Muscle layer of colon (tissue), 2 donors: ENCODE measurements at regions not wholly inside any gene's neighbourhood (a gene's known extent, or its start where the extent isn't known, plus 50 kb on each side); places are given as distances from the start of the nearest gene placed in this dataset.

Experiments used
- H3K27ac ChIP-seq: one replicate; pipeline ENCODE4 v1.7.0; 2013; ENCODE audit warnings: low read depth, mild to moderate bottlenecking, low read length, moderate library complexity
- H3K27me3 ChIP-seq, 2 donors: one replicate each; pipeline ENCODE4 v1.7.0; 2013; ENCODE audit warnings: low read length in 2 of 2, mild to moderate bottlenecking in 2 of 2; ENCODE audit not compliant: insufficient read depth in 2 of 2, control insufficient read depth in 1 of 2
- H3K36me3 ChIP-seq: one replicate; pipeline ENCODE4 v1.7.0; 2013; ENCODE audit warnings: mild to moderate bottlenecking, low read length; ENCODE audit not compliant: insufficient read depth
- H3K4me1 ChIP-seq: one replicate; pipeline ENCODE4 v1.7.0; 2013; ENCODE audit warnings: mild to moderate bottlenecking, low read length; ENCODE audit not compliant: insufficient read depth
- H3K4me3 ChIP-seq, 2 donors: one replicate each; pipeline ENCODE4 v1.7.0; 2013; ENCODE audit warnings: low read length in 2 of 2, low read depth in 1 of 2, mild to moderate bottlenecking in 1 of 2, moderate library complexity in 1 of 2
- H3K9ac ChIP-seq: one replicate; pipeline ENCODE4 v1.7.0; 2013; ENCODE audit warnings: low read length
- H3K9me3 ChIP-seq: one replicate; pipeline ENCODE4 v1.7.0; 2013; ENCODE audit warnings: mild to moderate bottlenecking, low read length
- donor health status: abdominal sarcoma.
- donor health status: Adenocarcinoma of cecum.

DNA sequence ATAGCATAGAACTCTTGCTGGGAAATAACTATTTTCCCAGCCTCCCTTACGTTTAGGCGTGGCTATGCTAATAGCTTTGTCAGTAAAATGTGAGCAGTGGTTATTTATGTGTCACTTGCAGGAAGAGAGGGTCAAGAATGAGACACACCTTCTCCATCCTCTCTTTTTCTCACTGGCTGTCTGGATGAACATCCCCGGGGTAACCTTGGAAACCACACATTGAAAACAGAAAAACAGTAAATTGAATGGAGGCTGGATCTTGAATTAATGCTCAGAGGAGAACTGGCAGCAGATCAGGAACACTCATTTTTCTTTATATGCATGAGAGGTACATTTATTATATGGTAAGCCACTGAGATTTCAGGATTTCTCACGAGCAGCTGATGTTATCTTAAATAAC, 127.6 kb downstream of the DNAJB9 start:
- Histone ChIP-seq H3K9ac (no peak overlapping the region), H3K36me3 (no peaks in the 10 kb centered on the region), H3K4me3 (no peak overlapping the region), H3K27me3 (no peaks in the 10 kb centered on the region), H3K27ac (no peak overlapping the region), H3K9me3 (no peaks in the 10 kb centered on the region), H3K4me1 (no peaks in the 10 kb centered on the region)

- Histone ChIP-seq H3K4me1 (no peaks in the 10 kb centered on the region), H3K9me3 (no peaks in the 10 kb centered on the region), H3K27me3 (no peaks in the 10 kb centered on the region), H3K27ac (no peak overlapping the region), H3K36me3 (no peaks in the 10 kb centered on the region), H3K4me3 (no peak overlapping the region), H3K9ac (no peak overlapping the region)
These were observed 141.9 kb downstream of the DNAJB9 start for GRCh38 chr7:108711611-108712010.

DNA sequence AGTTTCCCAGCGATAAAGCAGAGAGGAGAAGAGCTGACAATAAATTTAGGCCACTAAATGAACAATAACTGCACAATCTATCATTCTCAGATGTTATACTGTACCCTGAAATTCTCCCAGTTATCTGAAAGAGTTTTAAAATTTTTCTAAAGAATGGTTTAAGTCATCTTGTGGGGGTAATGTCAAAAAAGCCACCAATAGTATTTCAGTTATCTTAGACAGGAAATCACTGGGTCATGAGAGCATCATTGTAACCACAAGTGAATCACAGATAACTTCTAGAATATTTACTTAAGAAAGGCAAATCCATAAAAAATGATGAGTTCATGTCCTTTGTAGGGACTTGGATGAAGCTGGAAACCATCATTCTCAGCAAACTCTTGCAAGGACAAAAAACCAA, 147.1 kb downstream of the DNAJB9 start:
- H3K4me3 ChIP-seq: no peak overlapping the region
- H3K9me3 ChIP-seq: no peaks in the 10 kb centered on the region
- no peaks in the 10 kb centered on the region for H3K36me3 ChIP-seq
- no peaks in the 10 kb centered on the region for H3K4me1 ChIP-seq
- H3K9ac ChIP-seq: no peak overlapping the region
- H3K27ac ChIP-seq: no peak overlapping the region
- H3K27me3 ChIP-seq: no peaks in the 10 kb centered on the region

- H3K9ac ChIP-seq: no peak overlapping the region
- no peak overlapping the region for H3K27ac ChIP-seq
- H3K9me3 ChIP-seq: no peaks in the 10 kb centered on the region
- no peaks in the 10 kb centered on the region for H3K36me3 ChIP-seq
- H3K4me3 ChIP-seq: no peak overlapping the region
- H3K4me1 ChIP-seq: no peaks in the 10 kb centered on the region
- H3K27me3 ChIP-seq: no peaks in the 10 kb centered on the region
These were observed 148.1 kb downstream of the DNAJB9 start for GRCh38 chr7:108717781-108718180.

- no peaks in the 10 kb centered on the region for H3K4me1 ChIP-seq
- H3K4me3 ChIP-seq: no peak overlapping the region
- H3K9me3 ChIP-seq: no peaks in the 10 kb centered on the region
- H3K27ac ChIP-seq: no peak overlapping the region
- no peaks in the 10 kb centered on the region for H3K27me3 ChIP-seq
- H3K9ac ChIP-seq: no peak overlapping the region
- no peaks in the 10 kb centered on the region for H3K36me3 ChIP-seq
These were observed 150.0 kb downstream of the DNAJB9 start for GRCh38 chr7:108719631-108720030.

DNA sequence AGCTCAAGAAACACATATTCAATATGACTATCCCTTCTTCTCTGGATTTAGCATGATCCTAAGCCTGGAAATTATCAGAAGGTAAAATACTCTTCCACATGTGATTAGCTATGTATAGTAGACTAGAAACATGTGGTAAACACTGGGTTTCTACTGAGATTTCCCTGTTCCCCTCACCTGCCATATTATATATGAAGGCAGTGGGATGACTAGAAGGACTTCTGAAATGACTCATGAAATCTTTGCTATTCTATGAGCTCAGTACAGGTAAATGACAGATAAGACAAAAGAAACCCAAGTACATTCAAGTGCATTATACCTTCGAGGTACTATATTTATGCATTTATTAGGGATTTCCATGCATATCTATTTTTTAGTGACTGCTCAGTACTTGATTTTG, 152.9 kb downstream of the DNAJB9 start:
- no peak overlapping the region for H3K27ac ChIP-seq
- H3K9me3 ChIP-seq: no peaks in the 10 kb centered on the region
- no peak overlapping the region for H3K9ac ChIP-seq
- H3K4me3 ChIP-seq: no peak overlapping the region
- H3K4me1 ChIP-seq: no peaks in the 10 kb centered on the region
- H3K27me3 ChIP-seq: no peaks in the 10 kb centered on the region
- H3K36me3 ChIP-seq: no peaks in the 10 kb centered on the region

GRCh38 chr7:108723381-108723814, 153.7 kb downstream of the DNAJB9 start:
- Histone ChIP-seq H3K4me1 (no peaks in the 10 kb centered on the region), H3K27me3 (no peaks in the 10 kb centered on the region), H3K9me3 (no peaks in the 10 kb centered on the region), H3K4me3 (no peak overlapping the region), H3K9ac (no peak overlapping the region), H3K27ac (no peak overlapping the region), H3K36me3 (no peaks in the 10 kb centered on the region)

- Histone ChIP-seq H3K4me1 (no peaks in the 10 kb centered on the region), H3K9ac (no peak overlapping the region), H3K9me3 (no peaks in the 10 kb centered on the region), H3K27ac (no peak overlapping the region), H3K27me3 (no peaks in the 10 kb centered on the region), H3K36me3 (no peaks in the 10 kb centered on the region), H3K4me3 (no peak overlapping the region)
These were observed 154.8 kb downstream of the DNAJB9 start for GRCh38 chr7:108724251-108725100.

- no peaks in the 10 kb centered on the region for H3K9me3 ChIP-seq
- no peaks in the 10 kb centered on the region for H3K27me3 ChIP-seq
- H3K4me3 ChIP-seq: no peak overlapping the region
- no peaks in the 10 kb centered on the region for H3K36me3 ChIP-seq
- no peaks in the 10 kb centered on the region for H3K4me1 ChIP-seq
- H3K27ac ChIP-seq: no peak overlapping the region
- no peak overlapping the region for H3K9ac ChIP-seq
These were observed 166.1 kb downstream of the DNAJB9 start for GRCh38 chr7:108735814-108736213.

DNA sequence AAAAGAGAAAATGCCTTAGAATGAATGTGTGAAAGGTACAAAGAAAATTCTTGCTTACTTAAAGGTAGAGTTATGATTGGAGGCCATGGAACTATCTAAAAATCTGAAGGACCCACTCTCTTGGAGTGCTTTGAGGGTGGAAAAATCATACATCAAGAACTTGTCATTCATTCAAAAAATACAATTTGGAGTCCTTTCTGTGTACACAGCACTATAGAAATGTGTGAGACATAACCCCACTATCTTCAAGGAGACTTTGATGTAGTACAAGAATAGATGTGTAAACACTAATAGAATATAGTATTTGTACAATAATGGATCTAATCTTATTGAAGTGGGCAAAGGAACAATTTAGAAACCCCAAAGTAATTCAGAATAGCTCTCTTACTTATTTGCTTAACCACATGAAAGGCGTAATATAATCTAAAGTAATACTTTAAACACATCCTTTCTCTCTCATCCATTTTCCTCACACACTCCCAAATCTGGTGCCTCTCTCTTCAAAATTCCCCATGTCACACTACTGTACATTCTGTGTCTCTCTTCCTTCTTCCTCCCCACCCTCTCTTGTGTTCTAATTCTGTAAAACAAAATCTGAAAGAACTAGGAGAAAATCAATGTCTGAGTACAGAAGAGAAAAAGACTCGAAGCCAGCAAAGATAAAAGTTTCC, 166.7 kb downstream of the DNAJB9 start:
- Histone ChIP-seq H3K36me3 (no peaks in the 10 kb centered on the region), H3K27me3 (no peaks in the 10 kb centered on the region), H3K9me3 (no peaks in the 10 kb centered on the region), H3K9ac (no peak overlapping the region), H3K4me3 (no peak overlapping the region), H3K4me1 (no peaks in the 10 kb centered on the region), H3K27ac (no peak overlapping the region)

- Histone ChIP-seq H3K36me3 (no peaks in the 10 kb centered on the region), H3K9me3 (no peaks in the 10 kb centered on the region), H3K27me3 (no peaks in the 10 kb centered on the region), H3K27ac (no peak overlapping the region), H3K9ac (no peak overlapping the region), H3K4me1 (no peaks in the 10 kb centered on the region), H3K4me3 (no peak overlapping the region)
These were observed 201.5 kb downstream of the DNAJB9 start for GRCh38 chr7:108770981-108771745.
